HG03575 (cell line): ENCODE measurements at regions not wholly inside any gene's neighbourhood (a gene's known extent, or its start where the extent isn't known, plus 50 kb on each side); places are given as distances from the start of the nearest gene placed in this dataset.
"Not testable (repeated sequence)": the region's sequence is repeated elsewhere in the genome, so short reads cannot be mapped to it uniquely, and the experiment has no call there.

ENCODE experiments used
- ATAC-seq: cut with Tn5 transposase; IDR thresholded peaks from one replicate; pipeline ENCODE4 v1.9.1; 2021; ENCODE audit not compliant: unreplicated experiment, insufficient number of reproducible peaks, low FRiP score; ENCODE audit errors: extremely low read depth

DNA sequence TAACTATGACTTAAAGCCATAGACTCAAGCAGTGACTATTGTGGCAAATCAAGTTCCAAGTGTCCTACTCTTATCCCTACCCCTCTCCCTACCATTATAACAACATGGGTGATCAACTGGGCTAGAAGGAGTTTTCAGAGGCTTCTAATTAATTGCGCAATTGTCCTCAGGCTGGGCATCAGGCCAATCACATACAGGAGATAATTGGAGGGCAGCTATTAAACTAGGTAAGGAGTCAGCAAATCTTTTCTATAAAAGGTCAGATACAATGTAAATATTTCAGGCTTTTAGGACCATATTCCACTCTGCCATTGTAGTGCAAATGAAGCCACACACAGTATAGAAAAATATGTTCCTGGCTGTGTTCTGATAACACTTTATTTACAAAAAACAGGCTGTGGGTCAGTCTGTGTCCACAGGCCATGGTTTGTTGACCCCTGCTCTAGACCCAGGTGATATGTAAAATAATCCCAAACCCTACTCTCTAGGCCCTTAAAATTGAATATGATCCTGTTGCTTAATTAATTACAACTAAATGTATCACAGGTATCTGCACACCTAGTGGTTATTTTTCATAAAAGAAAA is 141.4 kb upstream of the PIK3R1 start:
- no peak for ATAC-seq

DNA sequence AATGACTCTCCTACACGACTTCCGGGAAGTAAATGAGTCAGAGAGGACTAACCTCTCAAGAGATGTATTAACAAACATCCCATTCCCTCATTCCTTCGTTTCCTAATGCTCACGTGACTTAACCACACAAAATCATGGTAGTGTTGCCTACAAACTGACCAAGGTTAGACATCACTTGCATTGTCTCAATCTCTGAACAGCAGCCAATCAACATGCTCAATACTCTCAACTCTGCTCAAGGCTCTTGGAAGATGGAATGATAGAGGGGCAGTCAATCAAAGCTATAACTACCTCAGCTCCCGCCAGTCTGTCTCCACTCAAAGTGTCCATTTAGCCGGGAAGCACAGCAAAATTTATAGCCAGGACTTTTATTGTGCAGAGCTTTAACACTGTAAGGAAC is 143.8 kb upstream of the PIK3R1 start:
- ATAC-seq: no peak

DNA sequence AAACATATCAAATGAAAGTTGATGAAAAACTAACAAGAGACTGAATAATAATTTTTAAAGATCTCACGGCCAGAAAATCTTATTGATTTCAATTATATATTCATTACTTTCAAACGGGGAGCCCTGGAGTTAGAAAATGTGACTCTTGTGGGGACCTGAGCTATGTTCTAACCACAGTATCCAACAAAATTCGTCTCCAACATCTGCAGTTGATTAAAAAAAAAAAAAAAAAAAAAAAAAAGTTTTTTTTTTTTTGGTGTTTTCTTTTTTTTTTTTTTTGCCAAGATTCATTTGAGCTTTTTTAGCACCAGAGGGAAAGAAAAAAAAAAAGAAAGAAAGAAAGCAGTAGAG is 144.3 kb upstream of the PIK3R1 start:
- ATAC-seq: no peak

DNA sequence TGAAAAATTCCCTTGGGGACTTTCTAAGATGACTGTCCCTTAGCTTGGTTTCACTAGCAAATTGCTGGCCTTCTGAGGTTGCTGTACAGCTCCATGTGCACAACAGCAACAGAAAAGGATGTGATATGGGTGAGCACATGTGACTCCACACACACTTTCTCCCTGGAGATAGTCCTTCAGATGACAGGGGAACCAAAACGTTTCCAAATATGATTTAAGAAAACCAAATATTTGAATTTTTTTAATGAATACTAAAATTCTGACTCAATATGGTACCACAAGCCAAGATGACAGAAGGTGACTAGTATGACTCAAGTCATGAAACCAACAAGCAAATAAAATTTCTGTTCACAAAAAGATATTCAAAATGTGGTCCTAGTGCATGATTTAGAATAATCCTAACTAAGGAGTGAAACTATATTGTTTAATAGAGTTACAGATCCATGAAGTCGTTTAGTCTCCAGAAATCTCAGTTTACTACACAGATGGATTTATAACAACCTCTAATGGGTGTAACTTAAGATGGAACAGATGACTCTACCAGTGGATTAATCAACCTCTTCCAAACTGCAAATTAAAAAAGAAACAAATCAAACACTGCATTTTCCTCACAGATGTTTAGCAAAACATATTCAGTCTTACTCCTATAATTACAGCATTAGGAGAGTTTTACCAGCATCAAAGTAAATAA is 144.8 kb upstream of the PIK3R1 start:
- peak; percentile 85 for ATAC-seq

DNA sequence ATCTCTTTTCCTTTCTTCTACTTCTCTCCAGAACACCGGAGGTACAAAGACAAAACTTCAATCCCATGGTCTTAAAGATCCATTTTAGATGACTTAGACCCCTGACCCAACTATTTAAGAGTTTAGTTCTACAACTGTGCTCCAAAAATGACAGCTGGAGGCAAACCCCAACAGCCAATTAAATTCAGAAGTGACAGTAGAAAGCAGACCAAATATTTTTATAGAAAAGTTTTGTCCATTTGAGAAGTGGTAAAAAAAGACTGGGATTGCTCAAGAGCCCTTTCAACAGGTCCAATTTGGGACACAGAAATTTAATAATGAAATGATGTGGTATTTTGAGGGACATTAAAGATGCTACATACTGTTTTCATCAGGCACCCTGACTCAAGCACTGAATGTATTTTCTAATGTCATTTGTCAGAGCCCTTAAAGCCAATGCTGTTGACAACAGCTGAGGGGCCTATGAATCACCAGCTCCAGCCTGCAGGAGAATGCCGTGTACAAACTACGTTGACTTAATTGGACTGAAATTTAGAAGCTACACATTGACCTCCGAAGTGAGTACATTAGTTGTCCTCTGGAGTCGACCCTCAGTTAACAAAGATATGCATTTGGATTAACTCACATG is 147.5 kb upstream of the PIK3R1 start:
- ATAC-seq: no peak

DNA sequence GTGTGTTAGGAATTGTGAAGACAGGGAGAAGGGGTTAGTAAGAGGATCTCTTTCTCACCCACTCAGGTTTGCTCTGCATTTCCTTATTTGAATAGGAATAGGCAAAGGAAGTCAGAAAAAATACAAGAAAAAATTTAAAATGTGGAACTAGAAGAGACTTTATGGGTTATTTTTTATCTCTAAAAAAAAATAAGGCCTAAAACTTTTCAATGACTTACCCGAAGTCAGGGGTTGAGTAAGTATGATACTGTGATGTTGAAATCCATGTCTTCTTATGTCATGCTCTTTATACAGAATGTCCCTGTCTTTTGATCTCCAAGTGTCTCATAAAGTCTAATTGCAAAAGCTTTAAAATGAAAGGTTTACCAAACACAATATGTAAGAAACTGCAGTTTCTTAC is 148.3 kb upstream of the PIK3R1 start:
- no peak for ATAC-seq

DNA sequence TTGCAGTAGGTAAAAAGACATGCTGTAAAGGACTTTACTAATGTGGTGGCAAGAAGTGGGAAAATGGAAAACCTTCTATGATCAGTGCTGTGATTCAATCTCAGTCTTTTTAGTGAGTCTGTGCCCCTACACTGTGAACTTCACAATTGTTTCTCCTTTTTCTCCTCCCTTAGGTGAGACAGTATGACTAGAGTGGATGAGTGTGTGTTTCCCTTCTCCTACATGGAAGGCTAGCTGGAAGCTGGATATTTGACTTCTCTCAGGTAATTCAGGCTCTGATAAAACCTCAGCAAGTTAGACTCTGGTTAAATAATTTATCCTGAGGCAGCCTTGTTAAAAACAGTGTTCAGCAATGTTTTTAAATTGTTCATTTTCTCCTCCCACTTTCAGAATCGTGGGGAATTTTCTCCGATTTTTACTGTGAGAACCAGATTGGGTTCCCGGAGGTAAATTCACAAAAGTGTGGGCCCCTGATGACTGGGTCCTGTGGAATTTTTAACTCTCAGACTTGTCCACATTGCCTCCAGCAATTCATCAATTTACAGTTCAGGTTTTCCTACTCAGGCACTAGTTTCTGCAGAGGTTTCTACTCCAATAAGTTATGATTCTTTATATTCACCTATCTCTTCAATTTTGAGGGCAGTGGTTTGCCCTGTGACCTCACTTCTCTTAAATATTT is 149.1 kb upstream of the PIK3R1 start:
- ATAC-seq: no peak

DNA sequence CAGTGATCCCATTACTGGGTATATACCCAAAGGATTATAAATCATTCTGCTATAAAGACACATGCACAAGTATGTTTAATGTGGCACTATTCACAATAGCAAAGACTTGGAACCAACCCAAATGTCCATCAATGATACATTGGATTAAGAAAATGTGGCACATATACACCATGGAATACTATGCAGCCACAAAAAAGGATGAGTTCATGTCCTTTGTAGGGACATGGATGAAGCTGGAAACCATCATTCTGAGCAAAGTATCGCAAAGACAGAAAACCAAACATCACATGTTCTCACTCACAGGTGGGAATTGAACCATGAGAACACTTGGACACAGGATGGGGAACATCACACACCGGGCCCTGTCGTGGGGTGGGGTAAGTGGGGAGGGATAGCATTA is 150.2 kb upstream of the PIK3R1 start:
- ATAC-seq: not testable (repeated sequence)

DNA sequence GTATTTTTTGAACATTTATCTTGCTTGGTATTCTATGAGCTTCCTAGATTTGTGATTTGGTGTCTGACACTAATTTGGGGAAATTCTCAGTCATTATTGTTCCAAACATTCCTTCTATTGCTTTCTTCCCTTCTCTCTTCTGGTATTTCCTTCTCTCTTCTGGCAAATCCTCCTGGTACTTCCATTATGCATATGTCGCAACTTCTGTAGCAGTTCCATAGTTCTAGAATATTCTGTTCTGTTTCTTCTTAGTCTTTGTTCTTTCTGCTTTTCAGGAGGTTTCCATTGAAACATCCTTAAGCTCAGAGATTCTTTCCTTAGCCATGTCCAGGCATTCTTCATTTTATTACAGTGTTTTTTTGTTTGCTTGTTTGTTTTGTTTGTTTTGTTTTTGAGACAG is 155.2 kb upstream of the PIK3R1 start:
- ATAC-seq: no peak

DNA sequence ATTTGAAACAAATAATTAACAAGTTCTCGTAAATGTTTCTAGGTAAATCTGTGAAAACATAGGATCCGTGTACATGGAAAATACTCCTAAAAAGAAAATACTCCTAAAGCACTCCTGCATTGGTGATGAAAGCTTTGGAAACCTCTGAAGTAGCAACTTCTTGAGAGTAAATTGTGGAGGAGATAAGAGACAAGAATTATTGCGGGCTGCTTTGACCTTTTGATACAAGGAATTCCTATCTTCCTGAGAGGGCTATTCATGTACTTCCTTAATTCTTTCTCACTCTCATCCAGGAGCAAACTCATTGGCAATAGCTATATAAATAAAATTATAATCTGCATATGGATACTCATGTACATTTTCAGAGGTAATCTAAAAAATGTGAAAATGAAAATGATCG is 158.4 kb upstream of the PIK3R1 start:
- ATAC-seq: no peak

DNA sequence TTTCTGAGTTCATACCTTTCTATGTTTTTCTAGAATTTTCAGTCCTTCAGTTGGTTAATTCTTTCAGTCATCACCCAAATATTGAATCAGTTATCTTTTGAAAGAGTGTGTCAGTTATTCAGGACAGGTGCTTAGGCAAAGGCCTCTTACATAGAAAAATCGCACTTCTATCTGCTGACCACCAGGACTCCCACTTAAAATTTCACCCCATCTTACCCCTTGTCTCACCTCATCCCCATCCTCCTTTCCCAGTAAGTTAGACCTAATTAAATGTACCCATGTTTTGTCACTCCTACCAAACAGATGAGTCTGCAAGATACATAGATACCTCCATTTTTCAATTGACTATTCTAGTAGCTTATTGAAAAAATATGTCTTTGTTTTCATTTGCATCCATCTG is 159.9 kb upstream of the PIK3R1 start:
- ATAC-seq: no peak

DNA sequence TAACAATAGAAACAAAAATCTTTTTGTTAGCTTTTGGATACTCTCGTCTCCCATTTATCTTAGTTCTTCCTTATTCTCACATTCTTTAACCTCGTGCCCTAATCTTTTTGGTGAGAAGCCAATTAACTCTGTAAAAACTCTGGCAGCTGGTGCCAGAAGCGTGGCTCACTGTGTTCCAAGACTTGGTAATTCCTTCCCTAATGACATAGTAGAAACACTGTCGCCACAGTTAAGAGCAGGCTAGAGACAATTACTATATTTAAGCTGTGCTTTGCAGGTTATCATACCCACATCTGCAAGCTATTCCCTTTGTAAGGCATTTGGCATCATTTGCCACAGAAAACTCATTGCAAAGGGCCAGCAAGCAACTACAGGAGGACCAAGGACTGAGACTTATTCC is 160.9 kb upstream of the PIK3R1 start:
- no peak for ATAC-seq

DNA sequence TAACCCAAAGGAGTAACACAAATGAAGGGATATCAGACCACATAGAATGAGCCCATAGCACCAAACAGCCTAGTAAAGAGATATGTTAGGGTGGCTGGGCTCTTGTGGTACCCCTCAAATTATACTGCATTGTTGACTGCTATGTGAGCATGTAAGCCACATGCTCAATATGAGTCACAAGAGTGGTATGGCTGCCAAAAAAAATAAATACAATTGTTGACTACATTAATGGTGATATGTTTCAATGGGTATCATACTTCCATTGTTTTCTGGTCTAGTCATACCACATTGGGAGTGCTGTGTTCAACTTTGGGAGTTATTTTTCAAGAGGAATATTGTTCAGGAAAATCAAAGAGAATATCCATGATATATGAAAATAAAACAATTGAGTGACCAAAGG is 162.4 kb upstream of the PIK3R1 start:
- no peak for ATAC-seq

DNA sequence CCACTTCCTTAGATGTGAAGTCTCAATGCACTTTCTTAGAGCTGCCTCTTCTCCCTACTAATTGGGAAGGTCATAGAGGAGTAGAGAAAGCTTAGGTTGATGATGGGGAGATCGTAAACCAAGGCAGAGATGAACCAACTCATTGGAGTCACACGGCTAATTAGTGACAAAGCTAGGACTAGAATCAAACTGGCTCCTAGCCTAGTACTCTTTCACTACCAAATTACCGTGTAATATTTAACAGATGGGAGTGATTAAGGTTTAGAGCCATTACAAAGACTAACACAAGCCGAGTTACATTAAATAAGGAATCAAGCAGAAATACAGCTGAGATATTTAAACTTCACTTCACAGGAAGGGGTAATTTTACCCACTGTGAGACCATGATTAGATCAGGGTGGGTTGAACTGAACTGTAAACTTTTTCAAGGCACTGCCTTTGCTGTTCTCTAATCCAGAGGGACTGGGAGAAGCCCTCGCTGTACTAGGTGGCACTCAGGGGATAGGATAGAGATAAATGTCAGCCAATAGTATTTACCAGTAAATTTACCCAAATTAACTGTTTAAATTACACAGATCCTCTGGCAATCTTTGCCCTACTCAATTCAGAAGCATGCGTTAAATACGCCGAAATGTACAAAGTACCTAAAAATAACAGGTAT is 166.4 kb upstream of the PIK3R1 start:
- ATAC-seq: no peak

DNA sequence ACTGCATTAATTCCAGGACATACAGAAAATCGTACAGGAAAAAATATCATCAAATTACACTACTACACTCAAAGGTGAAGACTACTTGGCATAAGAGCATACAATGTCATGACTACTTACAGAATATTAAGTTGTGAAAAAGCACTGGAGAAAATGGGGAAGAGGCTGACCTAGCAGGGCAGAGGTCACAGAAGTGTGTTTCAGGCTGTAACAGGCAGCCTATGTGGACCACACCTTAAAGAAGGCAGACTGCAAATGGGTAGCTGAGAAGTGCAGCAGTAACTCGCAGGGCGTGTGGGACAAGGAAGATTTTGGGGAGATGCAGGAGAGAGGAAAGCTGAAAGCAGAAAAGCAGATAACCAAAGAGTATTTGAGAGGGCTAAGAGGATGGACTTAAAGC is 167.0 kb upstream of the PIK3R1 start:
- no peak for ATAC-seq

DNA sequence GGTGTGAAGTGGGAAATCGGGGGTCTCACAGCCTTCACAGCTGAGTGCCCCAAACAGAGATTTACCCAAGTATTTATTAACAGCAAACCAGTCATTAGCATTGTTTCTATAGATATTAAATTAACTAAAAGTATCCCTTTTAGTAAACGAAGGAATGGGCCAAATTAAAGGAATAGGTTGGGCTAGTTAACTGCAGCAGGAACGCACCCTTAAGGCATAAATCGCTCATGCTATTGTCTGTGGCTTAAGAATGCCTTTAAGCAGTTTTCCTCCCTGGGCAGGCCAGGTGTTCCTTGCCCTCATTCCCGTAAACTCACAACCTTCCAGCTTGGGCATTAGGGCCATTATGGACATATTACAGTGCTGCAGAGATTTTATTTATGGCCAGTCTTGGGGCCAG is 167.5 kb upstream of the PIK3R1 start:
- ATAC-seq: not testable (repeated sequence)

DNA sequence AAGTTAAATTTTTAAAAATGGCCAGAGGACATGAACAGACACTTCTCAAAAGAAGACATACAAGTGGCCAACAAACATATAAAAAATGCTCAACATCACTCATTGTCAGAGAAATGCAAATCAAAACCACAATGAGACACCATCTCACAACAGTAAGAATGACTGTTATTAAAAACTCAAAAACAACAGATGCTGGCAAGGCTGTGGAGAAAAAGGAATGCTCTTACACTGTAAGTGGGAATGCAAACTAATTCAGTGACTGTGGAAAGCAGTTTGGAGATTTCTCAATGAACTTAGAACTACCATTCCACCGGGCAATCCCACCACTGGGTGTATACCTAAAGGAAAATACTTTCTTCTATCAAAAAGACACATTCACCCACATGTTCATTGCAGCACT is 168.5 kb upstream of the PIK3R1 start:
- ATAC-seq: no peak

DNA sequence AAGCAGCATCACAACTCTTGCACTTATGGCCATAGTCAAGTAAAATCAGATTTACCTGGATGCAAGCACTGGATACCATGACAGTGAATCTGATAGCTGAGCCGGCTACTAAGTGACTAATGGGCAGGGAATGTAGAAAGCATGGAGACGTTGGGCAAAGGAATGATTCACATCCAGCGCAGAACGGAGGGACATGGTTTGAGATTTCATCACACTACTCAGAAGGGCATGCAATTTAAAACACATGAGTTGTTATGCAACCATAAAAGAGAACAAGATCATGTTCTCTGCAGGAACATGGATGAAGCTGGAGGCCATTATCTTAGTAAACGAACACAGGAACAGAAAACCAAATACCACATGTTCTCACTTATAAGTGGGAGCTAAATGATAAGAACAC is 169.1 kb upstream of the PIK3R1 start:
- no peak for ATAC-seq

DNA sequence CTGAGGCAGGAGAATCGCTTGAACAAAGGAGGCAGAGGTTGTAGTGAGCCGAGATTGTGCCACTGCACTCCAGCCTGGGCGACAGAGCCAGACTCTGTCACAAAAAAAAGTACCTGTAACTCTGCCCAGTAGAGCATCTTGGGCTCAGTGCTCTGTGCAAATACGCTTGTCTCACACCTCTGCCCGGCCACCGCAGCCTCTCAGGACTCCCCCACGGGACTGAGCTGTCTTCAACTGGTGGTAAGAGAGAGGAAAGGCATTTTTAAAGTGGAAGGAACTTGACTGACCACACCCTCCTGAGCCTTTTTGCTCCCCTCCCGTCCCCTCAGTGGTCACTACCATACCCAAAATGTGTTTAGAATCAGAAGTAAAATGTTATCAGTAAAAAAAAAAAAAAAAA is 174.3 kb upstream of the PIK3R1 start:
- ATAC-seq: no peak

DNA sequence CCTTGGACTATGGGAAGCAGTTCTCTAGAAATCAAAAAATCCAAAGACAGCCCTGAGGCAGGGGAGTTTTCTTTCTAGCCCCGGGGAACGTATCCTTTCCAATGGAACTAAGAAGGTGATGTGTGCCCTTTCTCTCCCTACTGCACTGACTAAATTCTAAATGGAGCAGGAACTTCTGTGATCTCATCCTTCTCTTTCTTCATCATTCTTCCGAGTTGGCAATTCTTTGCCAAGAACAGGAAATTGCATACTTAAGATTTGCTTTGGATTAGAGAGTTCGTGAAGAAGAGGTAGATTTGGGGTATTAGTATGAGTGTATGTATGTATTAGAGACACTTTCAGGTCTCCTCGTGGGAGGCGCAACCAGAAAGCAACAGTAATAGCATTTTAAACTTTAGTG is 178.0 kb upstream of the PIK3R1 start:
- ATAC-seq: no peak
